Neuron (in vitro differentiated cells): ENCODE measurements at regions not wholly inside any gene's neighbourhood (a gene's known extent, or its start where the extent isn't known, plus 50 kb on each side); places are given as distances from the start of the nearest gene placed in this dataset.
"Not testable (repeated sequence)": the region's sequence is repeated elsewhere in the genome, so short reads cannot be mapped to it uniquely, and the experiment has no call there.

Experiments used
- H2AFZ ChIP-seq: one replicate; pipeline ENCODE4 v1.6.1; 2013; ENCODE audit warnings: low read depth, mild to moderate bottlenecking, inconsistent platforms, low read length, moderate library complexity
- H3K27me3 ChIP-seq: one replicate; pipeline ENCODE4 v1.6.1; 2013; ENCODE audit warnings: low read length; ENCODE audit not compliant: insufficient read depth
- H3K36me3 ChIP-seq: one replicate; pipeline ENCODE4 v1.6.1; 2013; ENCODE audit warnings: low read length; ENCODE audit not compliant: insufficient read depth
- H3K4me1 ChIP-seq: one replicate; pipeline ENCODE4 v1.6.1; 2013; ENCODE audit warnings: low read length; ENCODE audit not compliant: insufficient read depth
- H3K4me3 ChIP-seq: 2 replicates; pipeline ENCODE4 v1.5.1; 2013; ENCODE audit warnings: mild to moderate bottlenecking, low read length, moderate library complexity
- H3K9me3 ChIP-seq: one replicate; pipeline ENCODE4 v1.6.1; 2013; ENCODE audit warnings: low read length

GRCh38 chr1:99361406-99361805 lies 97.1 kb downstream of the PLPPR4 start:
- Histone ChIP-seq H3K27me3 (no peaks in the 10 kb centered on the region), H3K4me3 (no peak overlapping the region), H3K4me1 (no peaks in the 10 kb centered on the region), H3K9me3 (no peaks in the 10 kb centered on the region), H3K36me3 (no peaks in the 10 kb centered on the region), H2AFZ (no peak overlapping the region)

DNA sequence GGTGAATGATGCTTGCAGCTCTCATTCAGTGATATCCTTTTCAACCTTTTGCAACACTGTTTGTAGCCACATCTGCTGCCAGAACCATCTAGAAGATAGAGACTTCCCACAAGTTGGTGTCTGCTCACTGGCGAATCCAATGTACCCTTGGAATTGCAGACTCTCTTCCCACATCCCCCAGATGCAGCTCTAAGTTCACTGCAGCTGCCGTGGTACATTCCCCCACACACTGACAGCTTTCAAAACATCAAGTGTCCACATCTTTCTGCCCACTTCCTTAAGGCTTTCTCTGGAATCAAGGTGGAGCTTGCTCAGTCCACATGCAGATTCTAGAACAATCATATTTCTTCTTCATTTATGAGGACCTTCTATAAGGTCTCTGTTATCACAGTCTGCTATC lies 99.2 kb downstream of the PLPPR4 start:
- no peak overlapping the region for H3K4me3 ChIP-seq
- H3K4me1 ChIP-seq = no peaks in the 10 kb centered on the region
- no peak overlapping the region for H2AFZ ChIP-seq
- no peaks in the 10 kb centered on the region for H3K36me3 ChIP-seq
- no peaks in the 10 kb centered on the region for H3K9me3 ChIP-seq
- no peaks in the 10 kb centered on the region for H3K27me3 ChIP-seq

- Histone ChIP-seq H3K36me3 (no peaks in the 10 kb centered on the region), H3K4me3 (no peak overlapping the region), H3K27me3 (no peaks in the 10 kb centered on the region), H3K4me1 (no peaks in the 10 kb centered on the region), H2AFZ (no peak overlapping the region), H3K9me3 (no peaks in the 10 kb centered on the region)
Measured at GRCh38 chr1:99365141-99365540, 100.8 kb downstream of the PLPPR4 start.

DNA sequence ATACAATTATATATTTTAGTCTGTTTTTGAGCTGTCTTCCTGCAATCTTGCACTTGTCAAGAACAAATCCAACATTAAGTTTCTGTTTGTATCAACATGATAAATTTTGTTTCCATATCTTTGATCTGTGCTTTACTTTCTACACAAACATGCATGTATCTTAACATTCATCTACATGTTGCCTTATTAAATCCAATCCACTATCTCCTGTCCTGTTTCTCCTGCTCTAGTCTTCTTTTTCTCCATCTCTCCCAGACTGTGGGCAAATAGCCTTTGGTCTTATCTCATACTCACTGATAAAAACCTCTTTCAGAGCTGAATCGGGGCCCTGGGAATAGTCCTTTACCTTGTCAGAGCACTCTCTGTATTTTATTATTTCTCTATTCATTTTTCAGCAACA lies 101.3 kb downstream of the PLPPR4 start:
- no peaks in the 10 kb centered on the region for H3K27me3 ChIP-seq
- H3K9me3 ChIP-seq = no peaks in the 10 kb centered on the region
- no peaks in the 10 kb centered on the region for H3K36me3 ChIP-seq
- H3K4me3 ChIP-seq = no peak overlapping the region
- no peak overlapping the region for H2AFZ ChIP-seq
- no peaks in the 10 kb centered on the region for H3K4me1 ChIP-seq

DNA sequence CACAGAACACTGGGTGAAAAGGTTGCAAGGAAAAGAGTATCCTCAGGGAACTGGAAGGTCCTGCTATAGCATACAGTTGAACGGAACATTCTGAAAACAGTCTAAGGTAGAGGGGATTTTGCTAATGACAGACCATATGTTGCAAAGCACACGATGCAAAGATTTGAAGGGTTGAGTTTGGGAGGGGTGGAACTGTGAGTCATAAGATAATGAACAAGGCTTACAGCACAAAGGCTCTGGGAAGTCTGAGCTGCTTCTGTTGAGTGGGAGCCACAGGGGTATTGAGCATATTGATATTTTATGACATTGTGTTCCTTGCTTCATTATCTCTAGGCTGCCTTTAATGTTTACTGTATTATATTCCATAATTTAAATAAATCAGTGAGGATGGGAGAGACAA lies 104.9 kb downstream of the PLPPR4 start:
- no peaks in the 10 kb centered on the region for H3K36me3 ChIP-seq

DNA sequence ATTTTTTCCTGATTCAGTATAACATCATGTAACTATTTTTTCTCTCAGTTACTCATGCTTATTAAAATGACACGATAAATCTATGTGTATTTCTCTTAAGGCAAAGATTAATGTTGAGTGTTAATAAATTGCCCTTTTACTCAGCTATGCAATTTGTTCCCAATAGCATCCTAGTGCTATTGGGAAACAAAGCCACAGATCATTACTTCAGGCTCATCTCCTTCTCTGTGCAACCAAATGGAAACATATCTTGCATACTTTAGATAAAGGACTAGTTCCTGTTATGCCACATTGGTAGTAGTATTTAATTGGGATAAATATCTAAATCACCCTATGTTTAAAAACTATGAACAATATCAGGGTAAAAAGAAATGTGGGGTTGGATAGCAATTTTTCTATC lies 106.2 kb downstream of the PLPPR4 start:
- Histone ChIP-seq H3K36me3 (no peaks in the 10 kb centered on the region), H3K27me3 (no peaks in the 10 kb centered on the region), H3K4me3 (no peak overlapping the region), H2AFZ (no peak overlapping the region), H3K4me1 (no peaks in the 10 kb centered on the region), H3K9me3 (no peaks in the 10 kb centered on the region)

More for the DNA sequence above, 104.9 kb downstream of the PLPPR4 start:
- no peak overlapping the region for H3K4me3 ChIP-seq
- H3K27me3 ChIP-seq = no peaks in the 10 kb centered on the region
- H2AFZ ChIP-seq = no peak overlapping the region
- H3K4me1 ChIP-seq = no peaks in the 10 kb centered on the region
- no peaks in the 10 kb centered on the region for H3K9me3 ChIP-seq

DNA sequence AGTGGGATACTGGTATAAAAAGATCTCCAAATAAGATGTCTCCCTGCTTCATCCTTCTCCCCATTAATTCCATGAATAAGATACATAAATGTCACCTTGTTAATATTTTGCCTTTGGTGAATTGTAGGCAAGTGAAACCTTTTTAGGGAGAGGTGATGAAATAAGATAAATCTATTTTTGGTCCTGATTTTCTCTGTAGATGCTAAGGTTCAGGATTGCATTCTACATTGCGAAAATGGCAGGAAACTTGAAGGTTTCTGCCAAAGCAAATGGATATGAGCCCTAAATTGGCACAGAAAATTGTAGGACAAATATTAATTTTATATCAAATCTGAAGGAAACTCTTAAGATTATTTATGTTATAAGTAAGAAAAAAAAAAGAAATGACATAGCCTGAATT lies 107.1 kb downstream of the PLPPR4 start:
- no peak overlapping the region for H3K4me3 ChIP-seq
- no peak overlapping the region for H2AFZ ChIP-seq
- H3K4me1 ChIP-seq = no peaks in the 10 kb centered on the region
- H3K36me3 ChIP-seq = no peaks in the 10 kb centered on the region
- no peaks in the 10 kb centered on the region for H3K27me3 ChIP-seq
- no peaks in the 10 kb centered on the region for H3K9me3 ChIP-seq

- Histone ChIP-seq H2AFZ (no peak overlapping the region), H3K27me3 (no peaks in the 10 kb centered on the region), H3K4me3 (no peak overlapping the region), H3K4me1 (no peaks in the 10 kb centered on the region), H3K36me3 (no peaks in the 10 kb centered on the region), H3K9me3 (no peaks in the 10 kb centered on the region)
Measured at GRCh38 chr1:99374109-99374508, 109.8 kb downstream of the PLPPR4 start.

DNA sequence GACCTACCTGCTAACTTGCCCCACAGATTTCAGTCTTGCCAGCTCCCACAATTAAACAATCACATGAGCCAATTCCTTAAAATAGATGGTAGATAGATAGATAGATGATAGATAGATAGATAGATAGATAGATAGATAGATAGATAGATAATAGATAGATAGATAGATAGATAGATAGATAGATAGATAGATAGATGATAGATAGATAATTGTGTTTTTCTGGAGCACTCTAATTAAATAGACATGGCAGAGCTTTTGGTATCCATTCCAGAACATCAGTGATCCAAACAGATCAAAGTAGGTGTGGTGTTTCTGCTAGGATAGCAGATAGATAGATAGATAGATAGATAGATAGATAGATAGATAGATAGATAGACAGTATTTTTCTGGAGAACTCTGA lies 110.4 kb downstream of the PLPPR4 start:
- H3K4me3 ChIP-seq, H3K36me3 ChIP-seq, H3K27me3 ChIP-seq, H3K9me3 ChIP-seq, H3K4me1 ChIP-seq, H2AFZ ChIP-seq: not testable (repeated sequence)

DNA sequence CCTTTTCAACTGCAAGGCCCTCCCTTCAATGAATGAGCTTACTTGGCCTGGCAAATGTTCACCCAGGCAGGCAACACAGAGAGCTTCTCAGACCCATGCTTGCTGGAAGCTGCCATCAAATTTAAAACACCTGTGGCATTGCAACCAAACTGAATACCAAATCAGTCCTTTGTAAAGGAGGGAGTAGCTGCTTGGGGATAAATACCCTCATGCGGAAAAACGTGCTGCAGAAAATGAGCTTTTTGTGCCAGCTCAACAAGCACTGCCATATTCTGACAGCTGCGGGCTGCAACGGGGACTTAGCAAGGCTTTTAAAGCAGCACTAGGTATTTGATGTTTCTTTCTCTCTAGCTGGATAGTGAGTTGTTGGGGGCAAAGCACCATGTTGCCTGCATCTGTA lies 119.7 kb downstream of the PLPPR4 start:
- Histone ChIP-seq H3K36me3 (no peaks in the 10 kb centered on the region), H3K9me3 (no peaks in the 10 kb centered on the region), H3K4me3 (no peak overlapping the region), H3K27me3 (no peaks in the 10 kb centered on the region), H3K4me1 (no peaks in the 10 kb centered on the region), H2AFZ (no peak overlapping the region)

- no peaks in the 10 kb centered on the region for H3K36me3 ChIP-seq
- H3K27me3 ChIP-seq = no peaks in the 10 kb centered on the region
- H2AFZ ChIP-seq = no peak overlapping the region
- no peaks in the 10 kb centered on the region for H3K9me3 ChIP-seq
- no peaks in the 10 kb centered on the region for H3K4me1 ChIP-seq
- H3K4me3 ChIP-seq = no peak overlapping the region
Measured at GRCh38 chr1:99385852-99386251, 121.6 kb downstream of the PLPPR4 start.

DNA sequence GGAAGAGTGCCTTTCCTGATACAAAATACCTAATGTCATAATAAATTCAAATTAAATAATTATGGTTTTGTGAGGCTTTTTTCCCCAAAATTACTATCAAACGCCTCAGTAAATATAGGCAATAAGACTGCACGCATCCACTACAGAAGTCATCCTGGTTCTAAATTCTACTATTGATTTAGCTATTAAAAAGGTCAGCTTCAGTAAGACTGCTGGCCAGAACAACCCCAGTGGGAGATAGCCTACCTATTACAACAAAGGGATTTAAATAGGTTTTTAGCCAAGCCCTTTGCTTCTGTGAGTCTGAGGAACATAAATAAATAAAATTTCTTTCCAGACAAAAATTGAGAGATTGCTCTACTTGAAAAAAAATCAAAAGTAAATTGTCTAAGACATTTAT lies 132.1 kb downstream of the PLPPR4 start:
- Histone ChIP-seq H3K4me1 (no peaks in the 10 kb centered on the region), H3K36me3 (no peaks in the 10 kb centered on the region), H3K27me3 (no peaks in the 10 kb centered on the region), H2AFZ (no peak overlapping the region), H3K4me3 (no peak overlapping the region), H3K9me3 (no peaks in the 10 kb centered on the region)

- Histone ChIP-seq H3K27me3 (no peaks in the 10 kb centered on the region), H3K4me3 (no peak overlapping the region), H2AFZ (no peak overlapping the region), H3K4me1 (no peaks in the 10 kb centered on the region), H3K36me3 (no peaks in the 10 kb centered on the region), H3K9me3 (no peaks in the 10 kb centered on the region)
Measured at GRCh38 chr1:99397029-99397428, 132.7 kb downstream of the PLPPR4 start.

- H3K4me1 ChIP-seq = no peaks in the 10 kb centered on the region
- H3K4me3 ChIP-seq = no peak overlapping the region
- no peak overlapping the region for H2AFZ ChIP-seq
- no peaks in the 10 kb centered on the region for H3K9me3 ChIP-seq
- H3K36me3 ChIP-seq = no peaks in the 10 kb centered on the region
- no peaks in the 10 kb centered on the region for H3K27me3 ChIP-seq
Measured at GRCh38 chr1:99397863-99398262, 133.6 kb downstream of the PLPPR4 start.
